Retina (tissue), 1 donor: ENCODE measurements at regions not wholly inside any gene's neighbourhood (a gene's known extent, or its start where the extent isn't known, plus 50 kb on each side); places are given as distances from the start of the nearest gene placed in this dataset.
A peak's percentile ranks its signal among the peaks of the same experiment; 100 is the strongest.
"Not testable (repeated sequence)": the region's sequence is repeated elsewhere in the genome, so short reads cannot be mapped to it uniquely, and the experiment has no call there.

Experiments used
- DNase-seq: peaks from one replicate; pipeline ENCODE4 v3.0.0-alpha.2; 2016

- DNase-seq = no peak
Measured at GRCh38 chr3:152671446-152672319, 163.2 kb upstream of the P2RY1 start.

- DNase-seq = no peak
Measured at GRCh38 chr3:152672320-152672649, 162.6 kb upstream of the P2RY1 start.

- no peak for DNase-seq
Measured at GRCh38 chr3:152676810-152677379, 158.0 kb upstream of the P2RY1 start.

GRCh38 chr3:152677491-152677890 is 157.4 kb upstream of the P2RY1 start:
- no peak for DNase-seq

- no peak for DNase-seq
Measured at GRCh38 chr3:152682477-152682876, 152.5 kb upstream of the P2RY1 start.

- DNase-seq = no peak
Measured at GRCh38 chr3:152683521-152683999, 151.4 kb upstream of the P2RY1 start.

- DNase-seq = no peak
Measured at GRCh38 chr3:152684279-152684678, 150.7 kb upstream of the P2RY1 start.

GRCh38 chr3:152688313-152688712 is 146.6 kb upstream of the P2RY1 start:
- peak; percentile 8 for DNase-seq

GRCh38 chr3:152692326-152692725 is 142.6 kb upstream of the P2RY1 start:
- not testable (repeated sequence) for DNase-seq

- not testable (repeated sequence) for DNase-seq
Measured at GRCh38 chr3:152693521-152694250, 141.2 kb upstream of the P2RY1 start.

GRCh38 chr3:152695840-152696239 is 139.1 kb upstream of the P2RY1 start:
- DNase-seq = no peak

- no peak for DNase-seq
Measured at GRCh38 chr3:152696962-152697361, 138.0 kb upstream of the P2RY1 start.

- no peak for DNase-seq
Measured at GRCh38 chr3:152703245-152703890, 131.6 kb upstream of the P2RY1 start.

GRCh38 chr3:152706991-152707713 is 127.8 kb upstream of the P2RY1 start:
- no peak for DNase-seq

GRCh38 chr3:152709659-152710058 is 125.3 kb upstream of the P2RY1 start:
- DNase-seq = no peak

- no peak for DNase-seq
Measured at GRCh38 chr3:152710549-152710948, 124.4 kb upstream of the P2RY1 start.

- no peak for DNase-seq
Measured at GRCh38 chr3:152713989-152714388, 120.9 kb upstream of the P2RY1 start.

GRCh38 chr3:152714507-152714906 is 120.4 kb upstream of the P2RY1 start:
- DNase-seq = no peak

- DNase-seq = no peak
Measured at GRCh38 chr3:152717252-152717651, 117.7 kb upstream of the P2RY1 start.

- DNase-seq = no peak
Measured at GRCh38 chr3:152718810-152719209, 116.1 kb upstream of the P2RY1 start.

- no peak for DNase-seq
Measured at GRCh38 chr3:152719264-152719663, 115.7 kb upstream of the P2RY1 start.

- no peak for DNase-seq
Measured at GRCh38 chr3:152720951-152721718, 113.8 kb upstream of the P2RY1 start.
